HEK293 (cell line): ENCODE measurements at regions not wholly inside any gene's neighbourhood (a gene's known extent, or its start where the extent isn't known, plus 50 kb on each side); places are given as distances from the start of the nearest gene placed in this dataset.

Source experiments
- CTCF ChIP-seq: fragments of 450-650 bp; formaldehyde crosslinking; IDR thresholded peaks from 2 replicates; pipeline ENCODE4 v1.5.1; 2016; ENCODE audit warnings: missing biosample characterization, missing genetic modification characterization
- IKZF3 ChIP-seq: fragments of 450-650 bp; IDR thresholded peaks from 2 replicates; pipeline ENCODE4 v1.5.0; 2018; ENCODE audit warnings: missing biosample characterization, mild to moderate bottlenecking, missing genetic modification characterization, moderate library complexity
- KLF10 ChIP-seq: fragments of 450-650 bp; IDR thresholded peaks from 2 replicates; pipeline ENCODE4 v1.5.1; 2018; ENCODE audit warnings: missing biosample characterization, mild to moderate bottlenecking, missing genetic modification characterization
- REST ChIP-seq: fragments of 450-650 bp; formaldehyde crosslinking; IDR thresholded peaks from 2 replicates; pipeline ENCODE4 v1.5.1; 2016; ENCODE audit warnings: missing biosample characterization, missing genetic modification characterization
- YY2 ChIP-seq: fragments of 450-650 bp; formaldehyde crosslinking; IDR thresholded peaks from 2 replicates; pipeline ENCODE4 v1.5.1; 2016; ENCODE audit warnings: missing biosample characterization, missing genetic modification characterization
- ZBTB7A ChIP-seq: fragments of 450-650 bp; formaldehyde crosslinking; IDR thresholded peaks from 2 replicates; pipeline ENCODE4 v1.5.1; 2016; ENCODE audit warnings: low read depth, missing biosample characterization, missing genetic modification characterization
- ZNF266 ChIP-seq: fragments of 450-650 bp; formaldehyde crosslinking; IDR thresholded peaks from 2 replicates; pipeline ENCODE4 v1.5.1; 2016; ENCODE audit warnings: missing biosample characterization, missing genetic modification characterization, low read depth
- ZNF354C ChIP-seq: fragments of 450-650 bp; formaldehyde crosslinking; IDR thresholded peaks from 2 replicates; pipeline ENCODE4 v1.5.1; 2016; ENCODE audit warnings: missing biosample characterization, missing genetic modification characterization, low read depth, borderline replicate concordance
- ZNF639 ChIP-seq: fragments of 450-650 bp; formaldehyde crosslinking; IDR thresholded peaks from 2 replicates; pipeline ENCODE4 v1.5.1; 2016; ENCODE audit warnings: missing biosample characterization, missing genetic modification characterization
- ZXDB ChIP-seq: fragments of 450-650 bp; formaldehyde crosslinking; IDR thresholded peaks from 2 replicates; pipeline ENCODE4 v1.5.1; 2016; ENCODE audit warnings: missing biosample characterization, missing genetic modification characterization
- TF ChIP-seq, protein P1 (sequence below): fragments of 450-650 bp; formaldehyde crosslinking; optimal IDR thresholded peaks from 2 replicates; pipeline ENCODE3; 2016; ENCODE audit warnings: missing biosample characterization, mild to moderate bottlenecking, missing genetic modification characterization

- no peak for TF ChIP-seq YY2 (tag by site-specific recombination)
- TF ChIP-seq CTCF = no peak
- TF ChIP-seq ZNF354C (tag by site-specific recombination) = no peak
- TF ChIP-seq, protein P1, sequence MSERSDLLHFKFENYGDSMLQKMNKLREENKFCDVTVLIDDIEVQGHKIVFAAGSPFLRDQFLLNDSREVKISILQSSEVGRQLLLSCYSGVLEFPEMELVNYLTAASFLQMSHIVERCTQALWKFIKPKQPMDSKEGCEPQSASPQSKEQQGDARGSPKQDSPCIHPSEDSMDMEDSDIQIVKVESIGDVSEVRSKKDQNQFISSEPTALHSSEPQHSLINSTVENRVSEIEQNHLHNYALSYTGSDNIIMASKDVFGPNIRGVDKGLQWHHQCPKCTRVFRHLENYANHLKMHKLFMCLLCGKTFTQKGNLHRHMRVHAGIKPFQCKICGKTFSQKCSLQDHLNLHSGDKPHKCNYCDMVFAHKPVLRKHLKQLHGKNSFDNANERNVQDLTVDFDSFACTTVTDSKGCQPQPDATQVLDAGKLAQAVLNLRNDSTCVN (tag by site-specific recombination) = no peak
- TF ChIP-seq ZBTB7A (tag by site-specific recombination) = no peak
- no peak for TF ChIP-seq ZNF639 (tag by site-specific recombination)
- no peak for TF ChIP-seq ZXDB
- no peak for TF ChIP-seq REST
- no peak for TF ChIP-seq ZNF266 (tag by site-specific recombination)
- no peak for TF ChIP-seq KLF10 (tag by site-specific recombination)
- TF ChIP-seq IKZF3 = no peak
Observed at GRCh38 chr17:12536472-12536871, 129.2 kb upstream of the MYOCD start.
